HG02571 (cell line): ENCODE measurements at regions not wholly inside any gene's neighbourhood (a gene's known extent, or its start where the extent isn't known, plus 50 kb on each side); places are given as distances from the start of the nearest gene placed in this dataset.
A peak's percentile ranks its signal among the peaks of the same experiment; 100 is the strongest.
"Not testable (repeated sequence)": the region's sequence is repeated elsewhere in the genome, so short reads cannot be mapped to it uniquely, and the experiment has no call there.

ENCODE experiments used
- ATAC-seq: cut with Tn5 transposase; IDR thresholded peaks from one replicate; pipeline ENCODE4 v1.9.1; 2021; ENCODE audit warnings: mild to moderate bottlenecking, moderate library complexity; ENCODE audit not compliant: unreplicated experiment

DNA sequence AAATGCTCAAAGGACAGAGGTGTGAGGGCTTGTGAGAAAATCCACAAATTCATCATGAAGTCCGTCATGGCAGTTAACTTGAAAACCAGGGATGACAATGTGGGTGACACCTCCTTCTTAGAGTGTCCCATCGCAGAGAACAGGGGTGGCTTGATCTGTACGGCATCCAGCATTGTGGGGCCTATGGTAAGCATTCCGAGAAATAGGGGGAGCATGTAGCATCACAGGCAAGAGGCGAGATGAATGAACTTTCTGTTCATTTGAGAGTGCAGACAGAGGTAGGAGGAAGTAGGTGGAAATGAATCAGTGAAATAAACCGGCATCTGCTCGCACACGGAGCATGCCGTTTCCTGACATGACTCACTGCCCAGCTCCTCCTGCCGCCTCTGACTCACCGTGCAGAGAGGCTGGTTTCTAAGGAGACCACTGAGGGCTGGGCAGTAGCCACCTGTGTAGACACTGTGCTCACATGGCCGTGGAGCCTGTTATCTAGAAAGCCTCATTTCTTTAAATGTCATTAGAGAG lies 339.0 kb downstream of the RFC3 start:
- peak; percentile 100 for ATAC-seq

DNA sequence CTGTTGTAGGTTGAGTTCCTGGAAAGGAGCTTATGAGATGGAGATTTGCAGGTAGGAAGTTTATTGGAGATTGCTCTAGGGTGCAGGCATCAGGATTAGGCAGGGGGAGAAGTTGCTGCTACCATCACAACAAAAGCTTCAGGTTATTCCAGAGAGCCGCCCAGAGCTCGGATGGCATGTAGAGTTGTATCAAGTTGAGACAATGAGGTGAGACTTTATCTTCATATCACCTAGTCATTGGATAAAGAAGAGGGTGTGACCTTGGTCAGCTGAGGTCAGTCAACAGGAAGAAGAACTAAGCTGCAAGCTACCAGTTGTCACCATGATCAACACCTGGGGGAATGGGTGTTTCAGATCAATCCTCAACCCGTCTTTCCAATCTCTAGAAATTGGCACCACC lies 342.0 kb downstream of the RFC3 start:
- ATAC-seq: no peak

- no peak for ATAC-seq
Observed at GRCh38 chr13:34161931-34162543, 344.1 kb downstream of the RFC3 start.

GRCh38 chr13:34162544-34162933 lies 344.6 kb downstream of the RFC3 start:
- ATAC-seq: no peak

DNA sequence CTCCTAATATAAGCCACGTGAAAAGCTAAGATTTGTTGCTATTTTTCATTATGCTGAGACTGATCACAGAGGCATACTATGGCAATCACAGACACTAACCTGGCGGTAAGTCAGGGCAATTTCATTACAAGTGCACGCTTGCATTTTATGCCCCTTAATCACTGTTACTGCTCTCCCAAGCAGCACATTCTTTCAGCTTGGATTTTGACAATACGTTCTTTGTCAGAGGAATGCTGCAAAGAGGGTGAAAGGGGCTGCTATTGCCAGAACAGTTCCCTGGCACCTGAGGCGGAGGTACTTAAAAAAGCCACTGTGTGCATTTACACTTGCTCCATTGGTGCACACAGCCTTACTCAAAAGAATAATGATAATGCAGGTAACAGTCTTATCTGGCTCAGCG lies 346.6 kb downstream of the RFC3 start:
- no peak for ATAC-seq

DNA sequence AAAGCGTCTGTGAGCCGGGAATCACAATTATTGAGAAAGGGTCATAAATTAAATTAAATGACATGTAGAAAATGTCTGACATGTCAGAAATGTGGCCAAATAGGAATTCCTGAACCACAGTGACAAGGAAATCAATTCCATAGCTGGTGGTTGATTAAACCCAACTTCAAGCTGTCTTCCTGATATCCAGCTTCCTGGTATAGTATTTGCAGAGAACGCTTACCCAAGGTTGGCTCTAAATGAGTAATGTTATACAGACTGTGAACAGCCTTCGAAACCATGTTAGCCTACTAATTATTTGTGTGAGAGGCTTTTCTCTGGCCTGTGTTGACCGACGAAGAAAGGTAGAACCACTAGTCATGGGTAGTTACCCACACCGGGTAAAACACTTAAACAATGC lies 347.2 kb downstream of the RFC3 start:
- no peak for ATAC-seq

- ATAC-seq: no peak
Observed at GRCh38 chr13:34166406-34166805, 348.5 kb downstream of the RFC3 start.

GRCh38 chr13:34167347-34167746 lies 349.4 kb downstream of the RFC3 start:
- no peak for ATAC-seq

GRCh38 chr13:34172048-34172447 lies 354.1 kb downstream of the RFC3 start:
- ATAC-seq: no peak

DNA sequence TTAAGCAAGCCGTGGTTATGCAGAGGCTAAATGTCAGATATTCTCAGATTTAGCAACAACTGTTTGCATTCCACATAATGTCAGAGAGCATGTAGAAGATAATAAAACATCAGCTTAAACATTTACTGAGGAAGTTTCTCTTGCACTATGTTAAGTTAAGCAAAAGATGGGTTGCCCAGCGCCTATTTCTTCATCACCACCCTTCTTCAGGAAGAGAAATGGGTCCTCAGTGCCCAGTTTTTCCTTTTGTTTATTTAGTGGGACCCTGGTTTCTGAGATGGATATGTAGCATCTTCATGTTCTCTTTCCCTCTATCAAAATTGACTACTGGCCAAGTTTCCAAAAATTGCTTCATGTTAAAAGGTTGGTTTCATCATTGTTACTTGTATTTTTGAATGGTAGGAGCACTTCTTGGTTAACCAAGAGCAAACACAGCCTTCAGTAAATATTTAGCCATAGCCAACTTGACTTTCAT lies 356.8 kb downstream of the RFC3 start:
- ATAC-seq: no peak

- ATAC-seq: no peak
Observed at GRCh38 chr13:34175551-34175950, 357.6 kb downstream of the RFC3 start.

DNA sequence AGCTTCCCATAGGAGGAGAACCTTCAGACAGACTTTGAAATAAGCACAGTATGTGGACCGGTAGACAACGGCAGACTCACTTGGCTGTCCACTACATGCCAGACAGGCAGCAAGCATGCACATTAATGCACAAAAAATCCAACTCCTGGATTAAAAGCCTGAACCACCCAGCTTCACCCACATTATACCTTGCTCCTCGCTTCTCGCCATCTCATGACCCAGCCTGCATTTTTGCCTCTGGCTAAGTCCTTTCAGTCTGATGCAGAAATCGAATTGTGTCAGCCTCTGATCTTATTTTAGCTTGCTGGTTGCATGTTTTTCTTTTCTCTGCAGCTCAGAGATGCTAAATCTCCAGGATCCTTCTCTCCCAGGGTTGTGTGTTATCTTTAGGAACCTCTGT lies 358.7 kb downstream of the RFC3 start:
- no peak for ATAC-seq

DNA sequence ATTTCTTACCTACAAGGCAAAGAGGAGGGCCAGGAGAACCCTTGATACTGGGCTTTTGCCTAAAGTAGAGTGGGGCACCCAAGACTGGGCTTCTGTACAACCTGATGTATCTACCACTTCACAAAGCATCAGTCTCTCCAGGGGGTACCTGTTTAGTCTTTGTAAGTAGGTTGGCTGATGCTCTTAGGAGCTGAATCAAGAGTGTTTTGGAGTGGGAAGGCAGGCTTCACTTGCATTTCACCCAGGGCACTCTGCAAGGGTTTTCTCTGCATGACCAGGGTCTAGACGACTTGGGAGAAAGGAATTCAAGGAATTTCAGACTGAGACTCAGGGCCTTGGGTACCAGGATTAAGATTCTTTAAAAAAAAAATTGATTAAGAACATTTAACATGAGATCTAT lies 361.5 kb downstream of the RFC3 start:
- no peak for ATAC-seq

DNA sequence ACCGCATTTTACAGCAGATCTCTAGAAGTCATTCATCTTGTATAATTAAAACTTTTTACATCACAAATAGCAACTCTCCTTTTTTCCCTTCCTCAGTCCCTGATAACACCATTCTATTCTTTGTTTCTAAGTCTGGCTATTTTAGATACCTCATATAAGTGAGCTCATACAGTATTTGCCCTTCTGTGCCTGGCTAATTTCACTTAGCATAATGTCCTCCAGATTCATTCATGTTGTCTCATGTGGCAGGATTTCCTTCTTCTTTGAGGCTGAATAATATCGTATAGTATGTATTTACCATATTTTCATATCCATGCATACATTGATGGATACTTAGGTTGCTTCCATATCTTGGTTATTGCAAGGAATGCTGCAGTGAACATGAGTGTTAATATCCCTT lies 362.0 kb downstream of the RFC3 start:
- no peak for ATAC-seq

GRCh38 chr13:34181256-34181655 lies 363.3 kb downstream of the RFC3 start:
- not testable (repeated sequence) for ATAC-seq

DNA sequence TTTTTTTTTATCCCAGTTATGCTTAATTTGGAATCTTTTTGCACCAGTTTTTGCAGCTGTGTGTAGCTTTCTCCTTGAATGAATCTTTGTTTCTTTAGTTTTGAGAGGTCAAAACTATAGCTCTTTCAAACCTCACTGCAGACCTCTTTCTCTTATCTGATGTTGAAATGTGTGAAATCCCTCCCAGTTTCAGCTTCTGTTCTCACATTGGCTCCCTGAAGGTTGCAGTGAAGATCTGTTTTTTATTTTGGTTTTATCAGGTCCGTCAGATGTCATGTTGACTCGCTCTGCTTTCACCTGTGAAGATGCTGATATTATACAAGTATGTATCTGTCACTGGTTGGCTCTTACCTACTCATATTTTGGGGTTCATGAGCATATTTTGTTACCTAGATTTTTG lies 372.0 kb downstream of the RFC3 start:
- no peak for ATAC-seq

- ATAC-seq: no peak
Observed at GRCh38 chr13:34201050-34201913, 383.3 kb downstream of the RFC3 start.

DNA sequence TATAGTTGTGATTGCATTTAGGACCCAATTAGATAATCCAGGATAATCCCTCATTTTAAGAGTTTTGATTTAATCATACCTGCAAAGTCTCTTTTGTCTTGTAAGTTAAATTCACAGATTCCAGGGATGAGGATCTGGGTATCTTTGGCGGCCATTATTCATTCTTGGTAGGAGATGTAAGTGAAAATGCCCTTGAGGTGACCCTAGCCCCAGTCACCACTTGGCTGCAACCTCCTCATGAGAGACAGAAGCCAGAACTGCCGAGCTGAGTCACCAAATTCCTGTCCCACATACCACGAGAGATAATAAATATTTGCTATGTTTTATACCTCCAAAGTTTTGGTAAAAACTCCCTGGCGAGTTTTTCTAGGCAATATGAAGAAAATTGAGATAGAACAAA lies 389.4 kb downstream of the RFC3 start:
- no peak for ATAC-seq

DNA sequence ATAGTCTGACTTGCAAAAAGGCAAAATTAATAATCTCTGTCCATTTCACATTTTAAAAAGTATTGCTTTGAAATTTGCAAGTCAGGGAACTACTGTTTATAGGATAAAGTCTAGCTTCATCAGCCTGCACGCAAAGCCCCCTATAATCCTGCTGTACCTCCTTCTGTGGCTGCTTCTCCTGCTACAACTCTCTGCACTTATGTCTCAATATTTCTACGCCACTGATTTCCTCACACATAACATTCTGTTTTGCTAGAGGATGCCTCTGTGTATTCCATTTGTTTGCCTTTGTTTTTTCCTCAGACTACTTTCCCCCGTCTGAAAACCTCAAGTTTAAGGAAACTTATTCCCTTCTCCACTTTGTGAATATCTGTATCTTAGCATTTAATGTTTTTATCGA lies 389.9 kb downstream of the RFC3 start:
- no peak for ATAC-seq

DNA sequence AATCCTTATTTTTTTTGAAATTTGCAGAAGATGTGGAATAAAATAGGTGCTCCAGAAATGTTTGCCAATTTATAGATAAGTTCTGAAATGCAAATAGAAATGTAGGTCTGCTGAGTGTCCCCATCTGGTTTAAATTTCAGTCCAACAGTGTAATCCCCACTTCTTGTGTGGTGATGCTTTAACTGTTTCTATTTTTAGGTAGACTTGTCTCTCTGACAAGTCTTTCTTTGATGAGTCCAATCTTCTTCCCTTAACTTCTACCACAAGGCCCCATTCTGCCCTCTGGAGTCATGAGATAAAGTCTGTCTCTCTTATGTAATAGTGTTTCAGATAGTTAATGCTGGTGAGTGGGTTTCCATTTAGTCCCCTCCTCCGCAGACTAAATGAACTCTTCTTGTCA lies 390.4 kb downstream of the RFC3 start:
- ATAC-seq: no peak

GRCh38 chr13:34210341-34210740 lies 392.4 kb downstream of the RFC3 start:
- no peak for ATAC-seq

DNA sequence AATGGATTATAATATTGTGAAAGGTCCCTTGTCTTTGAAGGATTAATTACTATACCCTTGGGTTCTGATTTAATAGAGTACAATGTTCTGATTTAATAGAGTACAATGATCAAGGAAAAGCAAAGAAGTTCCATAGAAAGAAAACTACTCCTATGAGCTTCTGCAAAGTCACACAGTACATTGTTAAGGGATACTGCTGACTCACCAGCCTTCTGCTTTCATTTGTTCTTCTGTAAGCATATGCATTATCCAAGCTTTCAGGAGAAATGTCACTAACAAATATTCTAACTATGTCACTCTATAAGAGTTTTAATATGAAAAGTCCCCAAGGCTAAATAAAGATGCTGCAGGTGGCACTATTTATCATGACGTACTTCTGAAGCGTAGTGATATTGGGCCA lies 396.7 kb downstream of the RFC3 start:
- ATAC-seq: no peak
